NT2/D1 (cell line): ENCODE measurements at regions not wholly inside any gene's neighbourhood (a gene's known extent, or its start where the extent isn't known, plus 50 kb on each side); places are given as distances from the start of the nearest gene placed in this dataset.

Source experiments
- YY1 ChIP-seq: IDR thresholded peaks from 2 replicates; pipeline ENCODE4 v1.6.1; 2011; ENCODE audit not compliant: insufficient read length, insufficient read depth
- ZNF274 ChIP-seq: IDR thresholded peaks from 2 replicates; pipeline ENCODE4 v1.6.1; 2011; ENCODE audit warnings: mild to moderate bottlenecking, low read depth, low read length

DNA sequence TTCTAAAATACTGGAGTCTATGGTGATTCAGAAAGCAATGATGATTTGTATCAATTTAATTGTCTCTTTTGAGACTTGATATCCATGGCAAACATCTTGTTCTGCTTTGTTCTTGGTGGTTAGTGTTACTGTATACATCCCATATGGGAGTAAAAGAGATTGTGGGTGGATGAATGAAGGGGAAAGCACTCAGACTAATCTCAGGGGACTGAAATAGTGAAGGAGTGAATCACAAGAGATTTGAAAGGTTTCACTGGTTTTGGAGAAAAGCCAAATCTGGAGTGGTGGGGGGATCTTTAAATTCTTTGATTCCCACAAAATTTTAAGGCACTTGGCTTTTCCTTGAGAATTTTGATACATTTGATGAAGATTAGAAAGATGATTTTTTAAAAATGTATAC, 369.4 kb downstream of the INHBA start:
- no peak for TF ChIP-seq YY1
- no peak for TF ChIP-seq ZNF274
